K562 (cell line): ENCODE measurements at regions not wholly inside any gene's neighbourhood (a gene's known extent, or its start where the extent isn't known, plus 50 kb on each side); places are given as distances from the start of the nearest gene placed in this dataset.

Source experiments
- CREM ChIP-seq: IDR thresholded peaks from 2 replicates; pipeline ENCODE4 v1.6.1; 2014; ENCODE audit warnings: antibody characterized with exemption, low read depth
- CTCF ChIP-seq, 3 experiments: IDR thresholded peaks in 2 of 3; conservative IDR thresholded peaks in 1 of 3; 2 replicates each; pipeline ENCODE4 v1.5.1; 2011 to 2012; ENCODE audit warnings: low read length in 3 of 3, mild to moderate bottlenecking in 3 of 3, control low read depth in 2 of 3, improper control_type of control experiment in 1 of 3, inconsistent platforms in 1 of 3, low read depth in 1 of 3, mixed read lengths in 1 of 3, moderate library complexity in 1 of 3; ENCODE audit not compliant: insufficient read depth in 2 of 3
- DPF2 ChIP-seq: fragments of 450-650 bp; IDR thresholded peaks from 2 replicates; pipeline ENCODE4 v1.6.1; 2016
- MAX ChIP-seq: sonication (generic); formaldehyde crosslinking; IDR thresholded peaks from 2 replicates; pipeline ENCODE4 v1.9.0; 2022; ENCODE audit warnings: mild to moderate bottlenecking, missing genetic modification reagents
- TCF15 ChIP-seq: fragments of 250-450 bp; sonication (Bioruptor Pico); IDR thresholded peaks from 2 replicates; pipeline ENCODE4 v1.8.0; 2022; ENCODE audit warnings: moderate library complexity, mild to moderate bottlenecking, inconsistent platforms

- TF ChIP-seq CTCF (IDR thresholded peaks at IDR 0.05 in 2 of 3, conservative IDR thresholded peaks at IDR 0.05 in 1 of 3; ENCODE audit: insufficient read depth in 2 of 3, low read depth in 1 of 3, low read length in 3 of 3) (no peak), TCF15 (CRISPR knock-in tag) (no peak), MAX (CRISPR knock-in tag) (no peak), DPF2 (no peak), CREM (no peak)
These were observed 117.1 kb upstream of the CHD1 start for GRCh38 chr5:99045871-99046270.
